Upper lobe of right lung (tissue), 1 donor: ENCODE measurements at regions not wholly inside any gene's neighbourhood (a gene's known extent, or its start where the extent isn't known, plus 50 kb on each side); places are given as distances from the start of the nearest gene placed in this dataset.
"Not testable (repeated sequence)": the region's sequence is repeated elsewhere in the genome, so short reads cannot be mapped to it uniquely, and the experiment has no call there.

Experiments
- ATAC-seq: fragments of 200-7000 bp; cut with Tn5 transposase; one replicate; pipeline ENCODE4 v1.9.1; 2020; ENCODE audit warnings: mild to moderate bottlenecking, moderate library complexity
- DNase-seq: peaks from one replicate; pipeline ENCODE4 v3.0.0-alpha.2; 2020
- H3K27ac ChIP-seq: fragments of 200-600 bp; one replicate; pipeline ENCODE4 v1.8.0; 2022
- H3K27me3 ChIP-seq: fragments of 200-600 bp; one replicate; pipeline ENCODE4 v1.8.0; 2022; ENCODE audit warnings: mild to moderate bottlenecking
- H3K36me3 ChIP-seq: fragments of 200-600 bp; one replicate; pipeline ENCODE4 v1.8.0; 2022
- H3K4me1 ChIP-seq: fragments of 200-600 bp; one replicate; pipeline ENCODE4 v1.8.0; 2022
- H3K4me3 ChIP-seq: fragments of 200-600 bp; one replicate; pipeline ENCODE4 v1.8.0; 2022; ENCODE audit warnings: mild to moderate bottlenecking
- H3K9me3 ChIP-seq: fragments of 200-600 bp; one replicate; pipeline ENCODE4 v1.8.0; 2022
- intact Hi-C: fragments of 100-400 bp; cut with DNase I; formaldehyde crosslinking; loops from one replicate; pipeline ENCODE4 v1.11.0; 2022
- TF ChIP-seq, protein P1 (sequence below): fragments of 200-600 bp; IDR thresholded peaks from one replicate; pipeline ENCODE4 v1.8.0; 2022; ENCODE audit warnings: antibody characterized with exemption
- donor health status: DM: no; HTN: yes; CAD: no; lungs with severe emphysema.

DNA sequence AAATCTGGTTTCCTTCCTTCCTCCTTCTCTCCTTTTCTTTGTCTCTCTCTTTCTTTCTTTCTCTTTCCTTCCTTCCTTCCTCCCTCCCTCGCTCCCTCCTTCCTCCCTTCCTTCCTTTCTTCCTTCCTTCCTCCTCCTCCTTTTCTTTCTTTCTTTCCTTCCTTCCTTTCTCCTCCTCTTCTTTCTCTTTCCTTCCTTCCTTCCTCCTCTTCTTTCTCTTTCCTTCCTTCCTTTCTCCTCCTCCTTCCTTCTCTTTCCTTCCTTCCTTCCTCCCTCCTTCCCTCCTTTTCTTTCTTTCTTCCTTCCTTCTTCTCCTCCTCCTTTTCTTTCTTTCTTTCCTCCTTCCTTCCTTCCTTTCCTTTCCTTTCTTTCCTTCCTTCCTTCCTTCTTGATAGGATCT lies 61.2 kb downstream of the VIP start:
- DNase-seq (no peak), ATAC-seq (no peak)
- no peaks in the 10 kb centered on the region for H3K9me3 ChIP-seq
- H3K36me3 ChIP-seq, result no peaks in the 10 kb centered on the region
- intact Hi-C loops, result no loop called here
- TF ChIP-seq, protein P1, sequence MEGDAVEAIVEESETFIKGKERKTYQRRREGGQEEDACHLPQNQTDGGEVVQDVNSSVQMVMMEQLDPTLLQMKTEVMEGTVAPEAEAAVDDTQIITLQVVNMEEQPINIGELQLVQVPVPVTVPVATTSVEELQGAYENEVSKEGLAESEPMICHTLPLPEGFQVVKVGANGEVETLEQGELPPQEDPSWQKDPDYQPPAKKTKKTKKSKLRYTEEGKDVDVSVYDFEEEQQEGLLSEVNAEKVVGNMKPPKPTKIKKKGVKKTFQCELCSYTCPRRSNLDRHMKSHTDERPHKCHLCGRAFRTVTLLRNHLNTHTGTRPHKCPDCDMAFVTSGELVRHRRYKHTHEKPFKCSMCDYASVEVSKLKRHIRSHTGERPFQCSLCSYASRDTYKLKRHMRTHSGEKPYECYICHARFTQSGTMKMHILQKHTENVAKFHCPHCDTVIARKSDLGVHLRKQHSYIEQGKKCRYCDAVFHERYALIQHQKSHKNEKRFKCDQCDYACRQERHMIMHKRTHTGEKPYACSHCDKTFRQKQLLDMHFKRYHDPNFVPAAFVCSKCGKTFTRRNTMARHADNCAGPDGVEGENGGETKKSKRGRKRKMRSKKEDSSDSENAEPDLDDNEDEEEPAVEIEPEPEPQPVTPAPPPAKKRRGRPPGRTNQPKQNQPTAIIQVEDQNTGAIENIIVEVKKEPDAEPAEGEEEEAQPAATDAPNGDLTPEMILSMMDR, result no peak
- no peak overlapping the region for H3K4me3 ChIP-seq
- H3K4me1 ChIP-seq, result no peaks in the 10 kb centered on the region
- no peaks in the 10 kb centered on the region for H3K27me3 ChIP-seq
- no peak overlapping the region for H3K27ac ChIP-seq

DNA sequence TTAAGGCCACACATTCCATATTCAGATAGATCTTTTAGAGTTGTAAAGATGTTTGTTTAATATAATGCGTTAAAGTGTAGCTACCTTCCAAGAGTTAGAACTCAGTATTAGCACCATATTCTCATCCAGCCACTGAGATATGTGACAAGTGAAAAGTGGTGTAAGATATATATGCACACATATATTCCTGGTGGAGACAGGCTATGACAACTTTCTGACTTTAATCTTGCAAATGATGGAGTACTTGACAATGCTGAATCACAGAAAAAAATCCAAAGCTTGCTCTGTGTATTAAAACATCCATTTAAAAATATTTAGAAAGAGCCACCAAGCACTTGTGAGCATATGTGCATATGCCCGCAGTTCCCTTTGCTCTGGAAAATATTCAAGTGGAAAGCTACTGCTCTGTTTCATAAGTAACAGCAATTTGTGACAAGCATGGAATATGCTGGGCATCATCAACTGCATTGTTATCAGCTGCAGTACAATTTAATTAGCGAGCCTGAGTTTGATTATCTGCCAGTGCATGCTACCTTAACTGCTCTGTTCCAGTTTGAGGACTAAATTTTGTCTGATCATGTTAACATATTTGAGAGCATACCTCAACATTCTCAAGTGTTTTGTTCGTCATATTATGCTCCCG lies 64.8 kb downstream of the VIP start:
- H3K9me3 ChIP-seq, result no peaks in the 10 kb centered on the region
- ATAC-seq, result no peak
- intact Hi-C loops, result no loop called here
- DNase-seq, result no peak
- TF ChIP-seq, protein P1, result no peak
- H3K4me3 ChIP-seq, result no peak overlapping the region
- no peaks in the 10 kb centered on the region for H3K36me3 ChIP-seq
- no peaks in the 10 kb centered on the region for H3K4me1 ChIP-seq
- H3K27me3 ChIP-seq, result no peaks in the 10 kb centered on the region
- H3K27ac ChIP-seq, result no peak overlapping the region

DNA sequence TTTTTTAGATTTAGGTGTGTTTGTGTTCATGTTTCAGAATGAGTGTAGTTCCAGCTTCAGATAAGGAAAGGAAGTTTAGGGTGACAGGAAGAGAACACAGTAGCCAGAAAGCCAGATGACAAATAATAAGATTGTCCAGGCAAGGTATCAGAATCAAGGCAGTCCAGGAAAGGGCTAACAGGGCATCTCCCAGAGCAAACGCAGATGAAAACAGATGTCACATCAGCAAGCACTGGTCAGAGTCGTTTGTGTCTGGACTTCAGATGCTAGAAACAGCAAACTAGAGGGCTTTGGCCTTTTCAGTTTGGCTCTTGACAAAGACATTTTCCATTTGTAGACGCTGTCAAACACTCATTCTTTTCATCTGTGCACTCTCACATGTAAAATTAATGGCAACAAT lies 65.5 kb downstream of the VIP start:
- no peaks in the 10 kb centered on the region for H3K4me1 ChIP-seq
- H3K27me3 ChIP-seq, result no peaks in the 10 kb centered on the region
- H3K27ac ChIP-seq, result no peak overlapping the region
- no peak for ATAC-seq
- H3K36me3 ChIP-seq, result no peaks in the 10 kb centered on the region
- TF ChIP-seq, protein P1, result no peak
- no peak for DNase-seq
- no peak overlapping the region for H3K4me3 ChIP-seq
- intact Hi-C loops, result no loop called here
- H3K9me3 ChIP-seq, result no peaks in the 10 kb centered on the region

DNA sequence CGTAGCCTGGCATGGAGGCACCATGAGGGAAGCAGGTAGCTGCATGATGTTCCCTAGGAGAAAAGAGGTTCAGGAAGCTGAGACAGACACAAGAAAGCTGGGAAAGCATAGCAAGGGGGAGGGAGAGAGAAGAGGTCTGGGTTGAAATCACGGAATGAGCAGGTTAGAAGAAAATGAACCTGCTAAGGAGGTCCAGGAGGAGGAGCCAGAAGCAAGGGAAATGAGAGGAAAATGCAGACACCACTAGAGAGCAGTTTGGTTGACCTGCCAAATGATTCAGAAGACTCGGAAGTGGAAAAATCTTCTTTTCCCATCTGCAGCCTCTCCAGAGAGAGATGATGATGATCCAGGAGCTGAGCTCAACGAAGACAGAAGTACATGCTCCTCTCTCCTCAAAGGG lies 70.9 kb downstream of the VIP start:
- DNase-seq (no peak), ATAC-seq (no peak)
- Histone ChIP-seq H3K27me3 (no peaks in the 10 kb centered on the region), H3K4me3 (no peak overlapping the region), H3K27ac (no peak overlapping the region), H3K9me3 (no peaks in the 10 kb centered on the region), H3K36me3 (no peaks in the 10 kb centered on the region), H3K4me1 (no peaks in the 10 kb centered on the region)
- TF ChIP-seq, protein P1, result no peak
- intact Hi-C loops, result no loop called here

DNA sequence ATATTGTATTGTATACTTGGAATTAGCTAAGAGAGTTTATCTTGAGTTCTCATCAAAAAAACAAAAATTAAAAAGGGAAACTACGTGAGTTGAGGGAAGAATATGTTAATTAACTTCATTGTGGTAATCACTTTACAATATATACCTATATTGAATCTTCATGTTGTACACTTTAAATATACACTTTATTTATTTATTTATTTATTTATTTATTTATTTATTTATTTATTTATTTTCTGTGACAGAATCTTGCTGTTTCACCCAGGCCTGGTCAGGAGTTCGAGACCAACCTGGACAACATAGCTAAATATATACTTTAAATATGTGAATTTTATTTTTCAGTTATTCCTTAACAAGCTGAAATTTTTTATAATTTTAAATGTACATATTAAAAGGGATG lies 74.1 kb downstream of the VIP start:
- Histone ChIP-seq H3K27ac (no peak overlapping the region), H3K27me3 (no peaks in the 10 kb centered on the region), H3K36me3 (no peaks in the 10 kb centered on the region), H3K4me3 (no peak overlapping the region), H3K4me1 (no peaks in the 10 kb centered on the region), H3K9me3 (no peaks in the 10 kb centered on the region)
- intact Hi-C loops, result no loop called here
- ATAC-seq, result no peak
- TF ChIP-seq, protein P1, result no peak
- no peak for DNase-seq

DNA sequence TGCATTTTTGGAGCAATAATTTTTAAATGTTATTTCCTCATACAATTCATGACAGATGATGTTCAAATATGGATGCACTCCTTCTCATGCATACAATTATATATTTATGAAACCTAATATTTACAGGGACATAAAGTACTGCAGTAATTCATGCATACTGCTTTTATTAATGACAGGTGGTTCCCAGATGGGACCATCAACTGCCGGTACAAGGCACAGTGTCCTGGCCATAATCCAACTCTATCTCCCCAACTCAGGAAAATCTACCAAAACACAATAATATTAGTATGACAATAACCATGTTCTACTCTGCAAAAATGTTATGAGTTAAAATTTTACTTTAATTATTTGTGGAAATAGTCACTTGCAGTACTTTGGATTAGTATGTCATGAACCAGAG lies 77.8 kb downstream of the VIP start:
- TF ChIP-seq, protein P1, result no peak
- H3K9me3 ChIP-seq, result no peaks in the 10 kb centered on the region
- H3K4me3 ChIP-seq, result no peak overlapping the region
- ATAC-seq, result no peak
- no peaks in the 10 kb centered on the region for H3K36me3 ChIP-seq
- DNase-seq, result no peak
- no peaks in the 10 kb centered on the region for H3K27me3 ChIP-seq
- no peak overlapping the region for H3K27ac ChIP-seq
- no peaks in the 10 kb centered on the region for H3K4me1 ChIP-seq
- intact Hi-C loops, result no loop called here

DNA sequence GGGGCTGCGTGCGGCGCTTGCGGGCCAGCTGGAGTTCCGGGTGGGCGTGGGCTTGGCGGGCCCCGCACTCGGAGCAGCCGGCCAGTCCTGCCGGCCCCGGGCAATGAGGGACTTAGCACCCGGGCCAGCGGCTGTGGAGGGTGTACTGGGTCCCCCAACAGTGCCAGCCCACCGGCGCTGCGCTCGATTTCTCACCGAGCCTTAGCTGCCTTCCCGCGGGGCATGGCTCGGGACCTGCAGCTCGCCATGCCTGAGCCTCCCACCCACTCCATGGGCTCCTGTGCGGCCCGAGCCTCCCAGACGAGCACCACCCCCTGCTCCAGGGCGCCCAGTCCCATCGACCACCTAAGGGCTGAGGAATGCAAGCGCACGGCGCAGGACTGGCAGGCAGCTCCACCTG lies 83.8 kb downstream of the VIP start:
- H3K9me3 ChIP-seq, H3K27me3 ChIP-seq, H3K4me3 ChIP-seq, H3K27ac ChIP-seq, H3K4me1 ChIP-seq, intact Hi-C loops, H3K36me3 ChIP-seq, DNase-seq, ATAC-seq: not testable (repeated sequence)
